ENCODE measurements at regions not wholly inside any gene's neighbourhood (a gene's known extent, or its start where the extent isn't known, plus 50 kb on each side); places are given as distances from the start of the nearest gene placed in this dataset.
A peak's percentile ranks its signal among the peaks of the same experiment; 100 is the strongest.

GRCh38 chr15:69861331-69862171 is 236.2 kb downstream of the TLE3 start:
- DNase-seq (ENCODE audit: low read depth in 1 of 2, low spot score in 1 of 2): no peak
- POLR2A ChIA-PET: no interaction called here
- TF ChIP-seq NPAS2 (CRISPR knock-in tag; IDR thresholded peaks at IDR 0.05; ENCODE audit: borderline replicate concordance) (no peak), BCL3 (IDR thresholded peaks at IDR 0.05) (no peak), HMGXB4 (CRISPR knock-in tag; IDR thresholded peaks at IDR 0.05; ENCODE audit: borderline replicate concordance) (no peak), FOSL2 (IDR thresholded peaks at IDR 0.05) (no peak), FOSL2 (CRISPR knock-in tag; IDR thresholded peaks at IDR 0.05) (no peak), CTCF (IDR thresholded peaks at IDR 0.05) (no peak), HES2 (IDR thresholded peaks at IDR 0.05) (no peak), MAZ (IDR thresholded peaks at IDR 0.05; ENCODE audit: borderline replicate concordance, low read depth, low read length) (no peak), BHLHE40 (IDR thresholded peaks at IDR 0.05; ENCODE audit: low read depth, low read length) (no peak), POLR2A (IDR thresholded peaks at IDR 0.05; ENCODE audit: low read length) (no peak), FOSB (CRISPR knock-in tag; IDR thresholded peaks at IDR 0.05) (no peak), ZSCAN20 (CRISPR knock-in tag; IDR thresholded peaks at IDR 0.05) (no peak), RFX5 (IDR thresholded peaks at IDR 0.05) (no peak), TP53 (CRISPR knock-in tag; IDR thresholded peaks at IDR 0.05) (no peak), PBX3 (IDR thresholded peaks at IDR 0.05) (no peak), RCOR1 (IDR thresholded peaks at IDR 0.05; ENCODE audit: low read depth, low read length) (no peak)

GRCh38 chr15:69862540-69862939 is 235.2 kb downstream of the TLE3 start:
- H3K9me3 ChIP-seq: 0 out of 3 replicates have a peak, but pooled peaks cover 2% of the 10 kb centered on the region
- H3K27ac ChIP-seq: no peak overlapping the region
- DNase-seq (ENCODE audit: low read depth in 1 of 2, low spot score in 1 of 2) (no peak), FAIRE-seq (no peak), ATAC-seq (no peak)
- H3K4me3 ChIP-seq: no peak overlapping the region
- CTCF ChIA-PET: interaction anchor here (0.8 to 1.7 kb wide), 4 partner anchors 9 to 626 kb away, joined by 3 to 5 read pairs (median 4); no protein-coding TSS in a partner anchor
- 46% methylated on average over 4 of the region's 4 CpGs for WGBS (ENCODE audit: missing lambda C conversion rate)
- TF ChIP-seq RAD21 (conservative IDR thresholded peaks at IDR 0.05 in 1 of 2, IDR thresholded peaks at IDR 0.05 in 1 of 2) (no peak), ZC3H11A (IDR thresholded peaks at IDR 0.05) (no peak), HEYL (CRISPR knock-in tag; IDR thresholded peaks at IDR 0.05) (no peak), MAFK (IDR thresholded peaks at IDR 0.05; ENCODE audit: partially characterized antibody) (no peak), HDAC2 (IDR thresholded peaks at IDR 0.05) (no peak), EP300 (IDR thresholded peaks at IDR 0.05) (no peak), NR3C1 (IDR thresholded peaks at IDR 0.05) (no peak)
- POLR2A ChIA-PET: no interaction called here
- H3K4me1 ChIP-seq: no peaks in the 10 kb centered on the region
- no peak overlapping the region for H3K4me2 ChIP-seq

More at GRCh38 chr15:69861331-69862171, 236.2 kb downstream of the TLE3 start:
- 45% methylated on average over 8 of the region's 8 CpGs for WGBS (ENCODE audit: missing lambda C conversion rate)
- no peaks in the 10 kb centered on the region for H3K4me1 ChIP-seq
- ATAC-seq (peak in 1 of 2 experiments; percentile 26; a peak in 2 of 6 replicates), FAIRE-seq (no peak)
- H3K4me3 ChIP-seq: no peak overlapping the region
- H3K4me2 ChIP-seq: no peak overlapping the region
- no peak overlapping the region for H3K27ac ChIP-seq
- CTCF ChIA-PET: interaction anchor here (1.2 to 2.2 kb wide), 2 partner anchors 17 to 154 kb away, joined by 3 to 6 read pairs; no protein-coding TSS in a partner anchor
- 0 out of 3 replicates have a peak, but pooled peaks cover 2% of the 10 kb centered on the region for H3K9me3 ChIP-seq
